ENCODE measurements at regions not wholly inside any gene's neighbourhood (a gene's known extent, or its start where the extent isn't known, plus 50 kb on each side); places are given as distances from the start of the nearest gene placed in this dataset.

GRCh38 chr4:61079976-61080375 lies 120.2 kb upstream of the ADGRL3 start:
- Histone ChIP-seq H3K4me1 (no peaks in the 10 kb centered on the region), H3K27me3 (no peaks in the 10 kb centered on the region), H3K4me3 (no peak overlapping the region), H3K9me3 (no peaks in the 10 kb centered on the region), H3K36me3 (no peaks in the 10 kb centered on the region), H3K27ac (no peak overlapping the region)
- DNase-seq = no peak
- TF ChIP-seq POLR2A (IDR thresholded peaks at IDR 0.05) = no peak
- TF ChIP-seq, protein P1, sequence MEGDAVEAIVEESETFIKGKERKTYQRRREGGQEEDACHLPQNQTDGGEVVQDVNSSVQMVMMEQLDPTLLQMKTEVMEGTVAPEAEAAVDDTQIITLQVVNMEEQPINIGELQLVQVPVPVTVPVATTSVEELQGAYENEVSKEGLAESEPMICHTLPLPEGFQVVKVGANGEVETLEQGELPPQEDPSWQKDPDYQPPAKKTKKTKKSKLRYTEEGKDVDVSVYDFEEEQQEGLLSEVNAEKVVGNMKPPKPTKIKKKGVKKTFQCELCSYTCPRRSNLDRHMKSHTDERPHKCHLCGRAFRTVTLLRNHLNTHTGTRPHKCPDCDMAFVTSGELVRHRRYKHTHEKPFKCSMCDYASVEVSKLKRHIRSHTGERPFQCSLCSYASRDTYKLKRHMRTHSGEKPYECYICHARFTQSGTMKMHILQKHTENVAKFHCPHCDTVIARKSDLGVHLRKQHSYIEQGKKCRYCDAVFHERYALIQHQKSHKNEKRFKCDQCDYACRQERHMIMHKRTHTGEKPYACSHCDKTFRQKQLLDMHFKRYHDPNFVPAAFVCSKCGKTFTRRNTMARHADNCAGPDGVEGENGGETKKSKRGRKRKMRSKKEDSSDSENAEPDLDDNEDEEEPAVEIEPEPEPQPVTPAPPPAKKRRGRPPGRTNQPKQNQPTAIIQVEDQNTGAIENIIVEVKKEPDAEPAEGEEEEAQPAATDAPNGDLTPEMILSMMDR (IDR thresholded peaks at IDR 0.05) = no peak
- ATAC-seq = no peak
- 41% methylated on average over 2 of the region's 2 CpGs for WGBS (ENCODE audit: insufficient coverage, low coverage, low lambda C conversion rate, missing lambda C conversion rate)
- intact Hi-C loops (cut with DNase I) = no loop called here

- no peaks in the 10 kb centered on the region for H3K27me3 ChIP-seq
- no peaks in the 10 kb centered on the region for H3K4me1 ChIP-seq
- DNase-seq = no peak
- TF ChIP-seq, protein P1 (IDR thresholded peaks at IDR 0.05) = no peak
- no peak for TF ChIP-seq POLR2A (IDR thresholded peaks at IDR 0.05)
- WGBS (ENCODE audit: insufficient coverage, low coverage, low lambda C conversion rate, missing lambda C conversion rate) = 71% methylated on average over 2 of the region's 2 CpGs
- ATAC-seq = no peak
- no peaks in the 10 kb centered on the region for H3K36me3 ChIP-seq
- no peaks in the 10 kb centered on the region for H3K9me3 ChIP-seq
- no peak overlapping the region for H3K4me3 ChIP-seq
- intact Hi-C loops (cut with DNase I) = no loop called here
- no peak overlapping the region for H3K27ac ChIP-seq
Measured at GRCh38 chr4:61085534-61085933, 114.6 kb upstream of the ADGRL3 start.

GRCh38 chr4:61086357-61086756 lies 113.8 kb upstream of the ADGRL3 start:
- WGBS (ENCODE audit: insufficient coverage, low coverage, low lambda C conversion rate, missing lambda C conversion rate) = 48% methylated on average over 4 of the region's 4 CpGs

GRCh38 chr4:61086979-61087378 lies 113.1 kb upstream of the ADGRL3 start:
- intact Hi-C loops (cut with DNase I) = no loop called here
- TF ChIP-seq POLR2A (IDR thresholded peaks at IDR 0.05) = no peak
- TF ChIP-seq, protein P1 (IDR thresholded peaks at IDR 0.05) = no peak
- DNase-seq (no peak), ATAC-seq (no peak)
- no peak overlapping the region for H3K27ac ChIP-seq
- 45% methylated on average over 3 of the region's 3 CpGs for WGBS (ENCODE audit: insufficient coverage, low coverage, low lambda C conversion rate, missing lambda C conversion rate)
- H3K9me3 ChIP-seq = no peaks in the 10 kb centered on the region
- no peak overlapping the region for H3K4me3 ChIP-seq
- H3K27me3 ChIP-seq = no peaks in the 10 kb centered on the region
- H3K4me1 ChIP-seq = no peaks in the 10 kb centered on the region
- H3K36me3 ChIP-seq = no peaks in the 10 kb centered on the region

More at GRCh38 chr4:61086357-61086756, 113.8 kb upstream of the ADGRL3 start:
- TF ChIP-seq, protein P1 (IDR thresholded peaks at IDR 0.05) = no peak
- TF ChIP-seq POLR2A (IDR thresholded peaks at IDR 0.05) = no peak
- intact Hi-C loops (cut with DNase I) = no loop called here
- Histone ChIP-seq H3K9me3 (no peaks in the 10 kb centered on the region), H3K4me1 (no peaks in the 10 kb centered on the region), H3K27ac (no peak overlapping the region), H3K4me3 (no peak overlapping the region), H3K36me3 (no peaks in the 10 kb centered on the region), H3K27me3 (no peaks in the 10 kb centered on the region)
- ATAC-seq (no peak), DNase-seq (no peak)

Data from right lobe of liver (tissue), 6 donors.